IPS-NIHi11 (cell line): ENCODE measurements at regions not wholly inside any gene's neighbourhood (a gene's known extent, or its start where the extent isn't known, plus 50 kb on each side); places are given as distances from the start of the nearest gene placed in this dataset.

Experiments
- DNase-seq: peaks from one replicate; pipeline ENCODE4 v3.0.0; 2012; ENCODE audit warnings: mixed read lengths, low spot score

DNA sequence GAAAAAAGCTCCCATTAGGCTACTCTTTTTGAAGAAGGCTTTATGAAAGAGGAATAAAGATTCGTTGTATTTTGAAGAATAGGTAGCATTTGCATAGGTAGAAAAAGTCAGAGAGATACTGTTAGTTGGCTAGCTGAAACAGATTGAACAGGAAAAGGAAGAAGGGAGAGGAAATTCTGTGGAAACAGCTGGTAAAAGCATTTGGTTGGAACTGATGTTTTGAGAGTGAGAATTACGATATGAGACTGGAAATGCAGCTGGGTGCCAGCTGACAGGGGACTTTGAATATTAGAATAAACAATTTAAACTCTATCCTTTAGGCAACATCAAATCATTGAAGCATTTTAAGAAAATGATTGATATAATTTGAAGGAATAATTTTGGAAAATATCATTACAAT lies 96.7 kb upstream of the CNTNAP5 start:
- no peak for DNase-seq

DNA sequence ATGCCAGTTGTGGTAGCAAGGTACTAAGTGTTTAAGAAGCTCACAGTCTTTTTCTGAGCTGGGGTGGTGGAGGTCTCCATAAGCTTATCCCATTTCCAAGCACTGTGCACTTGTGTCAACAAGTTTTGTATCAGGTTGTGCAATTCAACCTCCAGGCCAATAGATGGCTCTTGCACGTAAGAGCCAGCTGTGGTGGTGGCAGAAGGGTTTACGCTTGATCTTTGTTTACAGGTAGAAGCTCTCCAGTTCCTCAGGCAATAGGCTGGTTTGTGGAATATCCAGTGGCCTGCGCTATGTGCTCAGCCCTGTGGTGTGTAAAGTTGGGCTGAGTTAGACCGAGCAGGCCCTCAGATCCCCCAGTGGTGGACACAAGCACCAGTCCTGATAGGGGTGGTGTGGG lies 89.7 kb upstream of the CNTNAP5 start:
- no peak for DNase-seq

DNA sequence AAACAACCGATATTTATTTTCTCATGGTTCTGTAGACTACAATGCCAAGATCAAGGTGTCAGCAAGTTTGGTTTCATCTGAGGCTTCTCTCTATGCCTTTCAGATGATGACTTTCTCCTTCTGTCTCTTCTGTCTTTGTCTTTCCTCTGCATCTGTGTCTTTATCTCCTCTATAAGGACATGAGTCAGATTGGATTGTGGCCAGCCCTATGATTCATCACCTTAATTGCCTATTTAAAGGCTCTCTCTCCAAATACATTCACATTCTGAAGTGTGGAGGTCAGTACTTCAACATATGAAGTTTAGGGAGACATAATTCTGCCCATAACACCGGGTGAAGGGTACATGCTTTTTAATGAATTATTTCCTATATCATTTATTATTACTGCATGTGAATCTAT lies 71.2 kb upstream of the CNTNAP5 start:
- DNase-seq = no peak

DNA sequence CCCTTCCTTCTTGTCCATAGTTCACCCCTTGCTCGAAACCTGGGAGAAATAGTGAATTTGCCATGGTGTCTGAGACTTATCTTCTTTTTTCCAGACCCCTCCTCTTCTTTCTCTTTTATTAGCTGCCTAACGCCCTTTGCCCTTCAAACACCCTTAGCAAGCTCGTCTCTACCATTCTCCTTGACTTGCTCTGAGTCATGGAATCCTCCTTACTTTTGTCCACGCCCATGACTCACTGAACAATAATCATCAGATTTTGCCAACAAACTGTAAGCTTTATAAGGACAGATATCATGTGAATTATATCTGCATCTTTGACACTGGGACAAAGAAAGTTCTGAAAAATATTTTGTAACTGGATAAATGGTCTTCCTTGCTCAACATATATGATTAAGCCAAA lies 67.1 kb upstream of the CNTNAP5 start:
- DNase-seq = no peak

DNA sequence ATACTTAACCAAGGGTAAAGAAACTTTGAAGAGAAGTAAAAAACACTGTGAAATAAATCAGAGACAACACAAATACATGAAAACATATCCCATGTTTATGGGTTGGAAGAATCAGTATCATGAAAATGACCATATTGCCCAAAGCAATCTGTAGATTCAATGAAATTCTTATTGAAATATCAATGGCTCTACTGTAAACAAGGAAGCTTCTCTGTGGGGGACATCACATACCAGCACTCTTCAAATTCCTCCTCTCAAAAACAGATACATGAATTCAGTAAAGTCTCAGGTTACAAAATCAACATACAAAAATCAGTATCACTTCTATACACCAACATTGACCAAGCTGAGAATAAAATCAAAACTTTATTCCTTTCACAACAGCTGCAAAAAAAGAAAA lies 63.5 kb upstream of the CNTNAP5 start:
- no peak for DNase-seq

DNA sequence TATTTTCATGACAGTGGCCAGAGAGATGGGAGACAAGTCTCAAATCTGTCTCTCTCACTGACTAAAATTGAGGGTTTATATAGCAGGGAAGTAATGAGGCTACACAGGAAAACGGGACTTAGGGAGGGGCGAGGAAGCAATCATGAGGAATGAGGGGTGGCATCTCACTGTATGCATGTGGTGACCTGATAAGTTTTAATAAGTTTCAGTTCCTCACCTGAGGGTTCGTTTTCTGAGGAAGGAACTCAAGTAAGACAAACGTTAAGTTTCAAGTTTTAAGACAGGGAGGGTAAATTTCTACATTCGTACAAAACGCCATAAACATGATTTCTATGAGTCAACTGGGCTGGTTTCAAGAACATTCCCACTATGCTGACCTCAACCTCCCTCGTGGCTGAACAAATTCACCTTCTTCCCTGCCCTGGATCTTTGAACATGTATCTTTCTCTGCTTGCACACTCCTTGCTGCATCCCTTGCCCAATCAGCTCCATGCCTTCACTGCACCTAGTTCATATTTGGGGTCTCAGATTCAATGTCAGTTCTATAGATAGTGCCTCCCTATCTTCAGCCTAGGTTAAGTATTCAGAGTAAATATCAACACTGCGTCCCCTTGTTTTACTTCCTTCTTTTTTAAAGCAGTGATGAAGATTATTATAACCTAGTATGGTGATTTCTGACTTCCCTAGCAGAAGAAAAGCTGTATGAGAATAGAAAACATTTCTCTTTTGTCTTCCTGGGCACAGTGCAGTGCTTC lies 53.3 kb upstream of the CNTNAP5 start:
- DNase-seq = no peak
